MM.1S (cell line): ENCODE measurements at regions not wholly inside any gene's neighbourhood (a gene's known extent, or its start where the extent isn't known, plus 50 kb on each side); places are given as distances from the start of the nearest gene placed in this dataset.

Experiments
- DNase-seq: peaks from one replicate; pipeline ENCODE4 v3.0.0-alpha.2; 2015
- H2AFZ ChIP-seq: fragments of 300-600 bp; sonication (generic); 2 replicates; pipeline ENCODE4 v1.6.0; 2016; ENCODE audit warnings: antibody characterized with exemption, low read length
- H3F3A ChIP-seq: fragments of 300-600 bp; sonication (generic); 2 replicates; pipeline ENCODE4 v1.6.1; 2016; ENCODE audit warnings: mild to moderate bottlenecking, antibody characterized with exemption, low read length, moderate library complexity, mixed read lengths; ENCODE audit not compliant: insufficient read depth
- H3K27ac ChIP-seq: fragments of 300-600 bp; sonication (generic); 2 replicates; pipeline ENCODE4 v1.5.1; 2016; ENCODE audit warnings: mild to moderate bottlenecking, low read length
- H3K27me3 ChIP-seq: fragments of 300-600 bp; sonication (generic); replicated peaks from 2 replicates; pipeline ENCODE4 v1.6.0; 2016; ENCODE audit warnings: low read length; ENCODE audit not compliant: insufficient read depth
- H3K36me3 ChIP-seq: fragments of 300-600 bp; sonication (generic); replicated peaks from 2 replicates; pipeline ENCODE4 v1.6.1; 2016; ENCODE audit warnings: mild to moderate bottlenecking, low read length, mixed read lengths; ENCODE audit not compliant: insufficient read depth
- H3K4me1 ChIP-seq: fragments of 300-600 bp; sonication (generic); 2 replicates; pipeline ENCODE4 v1.6.1; 2016; ENCODE audit warnings: low read length, mixed read lengths
- H3K4me2 ChIP-seq: fragments of 300-600 bp; sonication (generic); 2 replicates; pipeline ENCODE4 v1.6.0; 2016; ENCODE audit warnings: low read depth, low read length
- H3K4me3 ChIP-seq: fragments of 300-600 bp; sonication (generic); 2 replicates; pipeline ENCODE4 v1.5.1; 2016; ENCODE audit warnings: low read length, mixed read lengths
- H3K79me2 ChIP-seq: fragments of 300-600 bp; sonication (generic); 2 replicates; pipeline ENCODE4 v1.6.1; 2016; ENCODE audit warnings: mixed run types, low read length, mixed read lengths
- H3K9ac ChIP-seq: fragments of 300-600 bp; sonication (generic); 2 replicates; pipeline ENCODE4 v1.6.1; 2016; ENCODE audit warnings: low read length, mixed read lengths
- H3K9me2 ChIP-seq: fragments of 300-600 bp; sonication (generic); replicated peaks from 2 replicates; pipeline ENCODE4 v1.6.1; 2016; ENCODE audit warnings: mild to moderate bottlenecking, low read length, mixed read lengths; ENCODE audit not compliant: insufficient read depth
- H3K9me3 ChIP-seq: fragments of 300-600 bp; sonication (generic); replicated peaks from 2 replicates; pipeline ENCODE4 v1.6.1; 2016; ENCODE audit warnings: mild to moderate bottlenecking, low read length, mixed read lengths; ENCODE audit not compliant: insufficient read depth
- H4K20me1 ChIP-seq: fragments of 300-600 bp; sonication (generic); 2 replicates; pipeline ENCODE4 v1.6.1; 2016; ENCODE audit warnings: mild to moderate bottlenecking, low read length, moderate library complexity, mixed read lengths; ENCODE audit not compliant: insufficient read depth
- CTCF ChIP-seq: fragments of 300-600 bp; sonication (generic); IDR thresholded peaks from 2 replicates; pipeline ENCODE4 v1.5.1; 2016; ENCODE audit warnings: antibody characterized with exemption, low read length, mixed read lengths
- EZH2 ChIP-seq: fragments of 300-600 bp; sonication (generic); optimal IDR thresholded peaks from 2 replicates; pipeline ENCODE3; 2017; ENCODE audit warnings: low read depth, mild to moderate bottlenecking, antibody characterized with exemption, low read length, mixed read lengths
- EZH2phosphoT487 ChIP-seq: fragments of 300-600 bp; sonication (generic); IDR thresholded peaks from 2 replicates; pipeline ENCODE4 v1.6.1; 2018; ENCODE audit warnings: antibody characterized with exemption, low read length

- no peak for DNase-seq
- H3K9me2 ChIP-seq, result no peaks in the 10 kb centered on the region
- no peak overlapping the region for H3K9ac ChIP-seq
- no peaks in the 10 kb centered on the region for H3K4me1 ChIP-seq
- no peaks in the 10 kb centered on the region for H3K27me3 ChIP-seq
- no peaks in the 10 kb centered on the region for H3K36me3 ChIP-seq
- H3K4me2 ChIP-seq, result no peak overlapping the region
- no peaks in the 10 kb centered on the region for H3K79me2 ChIP-seq
- H4K20me1 ChIP-seq, result no peaks in the 10 kb centered on the region
- no peak overlapping the region for H3K4me3 ChIP-seq
- TF ChIP-seq EZH2 (no peak), CTCF (no peak), EZH2phosphoT487 (no peak)
- H3F3A ChIP-seq, result no peaks in the 10 kb centered on the region
- no peaks in the 10 kb centered on the region for H3K9me3 ChIP-seq
- no peak overlapping the region for H3K27ac ChIP-seq
- no peak overlapping the region for H2AFZ ChIP-seq
These were observed 419.4 kb downstream of the MTRR start for GRCh38 chr5:8288334-8288733.

GRCh38 chr5:8288897-8289516 is 420.1 kb downstream of the MTRR start:
- TF ChIP-seq EZH2 (no peak), CTCF (no peak), EZH2phosphoT487 (no peak)
- Histone ChIP-seq H3K9me2 (no peaks in the 10 kb centered on the region), H3K79me2 (no peaks in the 10 kb centered on the region)

GRCh38 chr5:8289779-8290178 is 420.8 kb downstream of the MTRR start:
- H3K27me3 ChIP-seq, result no peaks in the 10 kb centered on the region
- no peaks in the 10 kb centered on the region for H3K79me2 ChIP-seq
- TF ChIP-seq EZH2phosphoT487, result no peak
- TF ChIP-seq EZH2, result no peak
- TF ChIP-seq CTCF, result no peak
- no peaks in the 10 kb centered on the region for H3K9me3 ChIP-seq
- H3F3A ChIP-seq, result no peaks in the 10 kb centered on the region
- no peak for DNase-seq
- no peaks in the 10 kb centered on the region for H3K36me3 ChIP-seq
- no peaks in the 10 kb centered on the region for H3K9me2 ChIP-seq
- H3K4me1 ChIP-seq, result no peaks in the 10 kb centered on the region
- H4K20me1 ChIP-seq, result no peaks in the 10 kb centered on the region
- H3K4me2 ChIP-seq, result no peak overlapping the region
- no peak overlapping the region for H3K27ac ChIP-seq
- no peak overlapping the region for H3K9ac ChIP-seq
- H2AFZ ChIP-seq, result no peak overlapping the region
- H3K4me3 ChIP-seq, result no peak overlapping the region

More at GRCh38 chr5:8288897-8289516, 420.1 kb downstream of the MTRR start:
- Histone ChIP-seq H3K9me3 (no peaks in the 10 kb centered on the region), H3K4me2 (no peak overlapping the region), H3K36me3 (no peaks in the 10 kb centered on the region), H3K4me1 (no peaks in the 10 kb centered on the region), H3K4me3 (no peak overlapping the region), H4K20me1 (no peaks in the 10 kb centered on the region), H2AFZ (no peak overlapping the region), H3K27ac (no peak overlapping the region), H3F3A (no peaks in the 10 kb centered on the region), H3K9ac (no peak overlapping the region), H3K27me3 (no peaks in the 10 kb centered on the region)
- DNase-seq, result no peak
